NCI-H524 treated with DMSO at 0.1 percent for 48 hours (cell line): ENCODE measurements at regions not wholly inside any gene's neighbourhood (a gene's known extent, or its start where the extent isn't known, plus 50 kb on each side); places are given as distances from the start of the nearest gene placed in this dataset.

Experiments used
- DNase-seq: peaks from one replicate; lab custom pipeline; 2025; lab: John Stamatoyannopoulos, UW

GRCh38 chr16:73190256-73190655 lies 142.3 kb upstream of the ZFHX3 start:
- no peak for DNase-seq

- peak; percentile 6 for DNase-seq
Observed at GRCh38 chr16:73189136-73189535, 141.2 kb upstream of the ZFHX3 start.

- no peak for DNase-seq
Observed at GRCh38 chr16:73186752-73187601, 139.0 kb upstream of the ZFHX3 start.

GRCh38 chr16:73185737-73186136 lies 137.8 kb upstream of the ZFHX3 start:
- DNase-seq: no peak

GRCh38 chr16:73183611-73184092 lies 135.7 kb upstream of the ZFHX3 start:
- no peak for DNase-seq

GRCh38 chr16:73179705-73180331 lies 131.9 kb upstream of the ZFHX3 start:
- DNase-seq: no peak

GRCh38 chr16:73177729-73178295 lies 129.9 kb upstream of the ZFHX3 start:
- no peak for DNase-seq

GRCh38 chr16:73176577-73177013 lies 128.7 kb upstream of the ZFHX3 start:
- no peak for DNase-seq

- no peak for DNase-seq
Observed at GRCh38 chr16:73172973-73173709, 125.2 kb upstream of the ZFHX3 start.

GRCh38 chr16:73172241-73172972 lies 124.5 kb upstream of the ZFHX3 start:
- DNase-seq: peak; percentile 16

- DNase-seq: no peak
Observed at GRCh38 chr16:73171901-73172240, 123.9 kb upstream of the ZFHX3 start.

- DNase-seq: peak; percentile 58
Observed at GRCh38 chr16:73171380-73171779, 123.5 kb upstream of the ZFHX3 start.

- DNase-seq: peak; percentile 85
Observed at GRCh38 chr16:73170612-73171038, 122.7 kb upstream of the ZFHX3 start.

- DNase-seq: no peak
Observed at GRCh38 chr16:73166947-73167550, 119.1 kb upstream of the ZFHX3 start.

GRCh38 chr16:73166441-73166851 lies 118.5 kb upstream of the ZFHX3 start:
- no peak for DNase-seq

- DNase-seq: no peak
Observed at GRCh38 chr16:73163238-73163815, 115.4 kb upstream of the ZFHX3 start.

- DNase-seq: no peak
Observed at GRCh38 chr16:73161977-73162376, 114.0 kb upstream of the ZFHX3 start.

GRCh38 chr16:73159296-73159695 lies 111.4 kb upstream of the ZFHX3 start:
- no peak for DNase-seq

GRCh38 chr16:73157861-73158260 lies 109.9 kb upstream of the ZFHX3 start:
- no peak for DNase-seq

GRCh38 chr16:73154063-73154870 lies 106.3 kb upstream of the ZFHX3 start:
- no peak for DNase-seq
